ENCODE measurements at regions not wholly inside any gene's neighbourhood (a gene's known extent, or its start where the extent isn't known, plus 50 kb on each side); places are given as distances from the start of the nearest gene placed in this dataset.
"Not testable (repeated sequence)": the region's sequence is repeated elsewhere in the genome, so short reads cannot be mapped to it uniquely, and the experiment has no call there.

GRCh38 chr15:36400936-36401585 lies 178.4 kb upstream of the CDIN1 start:
- DNase-seq (ENCODE audit: low spot score), result no peak

- no peak for DNase-seq (ENCODE audit: low spot score)
These were observed 177.8 kb upstream of the CDIN1 start for GRCh38 chr15:36401586-36401966.

- DNase-seq (ENCODE audit: low spot score), result no peak
These were observed 176.1 kb upstream of the CDIN1 start for GRCh38 chr15:36403351-36403750.

- DNase-seq (ENCODE audit: low spot score), result no peak
These were observed 173.1 kb upstream of the CDIN1 start for GRCh38 chr15:36406366-36406765.

GRCh38 chr15:36406911-36407310 lies 172.5 kb upstream of the CDIN1 start:
- no peak for DNase-seq (ENCODE audit: low spot score)

- DNase-seq (ENCODE audit: low spot score), result no peak
These were observed 171.8 kb upstream of the CDIN1 start for GRCh38 chr15:36407647-36408046.

GRCh38 chr15:36409819-36410218 lies 169.6 kb upstream of the CDIN1 start:
- no peak for DNase-seq (ENCODE audit: low spot score)

GRCh38 chr15:36414670-36415069 lies 164.8 kb upstream of the CDIN1 start:
- DNase-seq (ENCODE audit: low spot score), result no peak

GRCh38 chr15:36415643-36416042 lies 163.8 kb upstream of the CDIN1 start:
- DNase-seq (ENCODE audit: low spot score), result no peak

- no peak for DNase-seq (ENCODE audit: low spot score)
These were observed 156.8 kb upstream of the CDIN1 start for GRCh38 chr15:36422631-36423030.

- DNase-seq (ENCODE audit: low spot score), result no peak
These were observed 152.7 kb upstream of the CDIN1 start for GRCh38 chr15:36426691-36427090.

GRCh38 chr15:36428102-36428845 lies 151.2 kb upstream of the CDIN1 start:
- peak; percentile 35 for DNase-seq (ENCODE audit: low spot score)

- DNase-seq (ENCODE audit: low spot score), result no peak
These were observed 149.7 kb upstream of the CDIN1 start for GRCh38 chr15:36429707-36430106.

GRCh38 chr15:36430280-36430679 lies 149.1 kb upstream of the CDIN1 start:
- no peak for DNase-seq (ENCODE audit: low spot score)

- DNase-seq (ENCODE audit: low spot score), result no peak
These were observed 148.6 kb upstream of the CDIN1 start for GRCh38 chr15:36430726-36431265.

GRCh38 chr15:36432161-36432560 lies 147.3 kb upstream of the CDIN1 start:
- no peak for DNase-seq (ENCODE audit: low spot score)

- DNase-seq (ENCODE audit: low spot score), result no peak
These were observed 145.2 kb upstream of the CDIN1 start for GRCh38 chr15:36434177-36434576.

- no peak for DNase-seq (ENCODE audit: low spot score)
These were observed 140.9 kb upstream of the CDIN1 start for GRCh38 chr15:36438499-36438898.

- DNase-seq (ENCODE audit: low spot score), result no peak
These were observed 132.1 kb upstream of the CDIN1 start for GRCh38 chr15:36447373-36447772.

GRCh38 chr15:36448418-36448817 lies 131.0 kb upstream of the CDIN1 start:
- DNase-seq (ENCODE audit: low spot score), result no peak

- DNase-seq (ENCODE audit: low spot score), result no peak
These were observed 130.3 kb upstream of the CDIN1 start for GRCh38 chr15:36449084-36449661.

GRCh38 chr15:36449662-36450145 lies 129.7 kb upstream of the CDIN1 start:
- no peak for DNase-seq (ENCODE audit: low spot score)

- not testable (repeated sequence) for DNase-seq (ENCODE audit: low spot score)
These were observed 125.2 kb upstream of the CDIN1 start for GRCh38 chr15:36454244-36454643.
